PC-3 (cell line): ENCODE measurements at regions not wholly inside any gene's neighbourhood (a gene's known extent, or its start where the extent isn't known, plus 50 kb on each side); places are given as distances from the start of the nearest gene placed in this dataset.

ENCODE experiments used
- ATAC-seq: fragments of 200-7000 bp; cut with Tn5 transposase; 2 replicates; pipeline ENCODE4 v1.9.1; 2020; ENCODE audit warnings: mild to moderate bottlenecking, moderate library complexity
- BruUV-seq: library from RNA; stranded (reverse); fragments of 400-500 nt; replicated peaks from 2 replicates; lab custom pipeline; 2021; lab: Mats Ljungman, UMichigan
- CTCF ChIA-PET: fragments of 300-600 bp; sonication (Branson Sonifier 250); formaldehyde crosslinking; loops from one replicate; lab custom pipeline; 2022; ENCODE audit warnings: antibody characterized with exemption; lab: Charles Lee
- POLR2A ChIA-PET: fragments of 300-600 bp; sonication (Branson Sonifier 250); formaldehyde crosslinking; loops from one replicate; lab custom pipeline; 2022; ENCODE audit warnings: antibody characterized with exemption; ENCODE audit not compliant: unreplicated experiment; lab: Charles Lee
- DNase-seq: peaks from one replicate; pipeline ENCODE4 v3.0.0-alpha.2; 2015
- H2AFZ ChIP-seq: fragments of 300-600 bp; sonication (generic); 2 replicates; pipeline ENCODE4 v1.6.0; 2016; ENCODE audit warnings: antibody characterized with exemption, low read length
- H3F3A ChIP-seq: fragments of 300-600 bp; sonication (generic); one replicate; pipeline ENCODE4 v1.6.0; 2017; ENCODE audit warnings: antibody characterized with exemption, low read length, control low read depth, mild to moderate bottlenecking; ENCODE audit not compliant: unreplicated experiment
- H3K27ac ChIP-seq: fragments of 300-600 bp; sonication (generic); 2 replicates; pipeline ENCODE4 v1.5.1; 2016; ENCODE audit warnings: mild to moderate bottlenecking, low read length
- H3K27me3 ChIP-seq: fragments of 300-600 bp; sonication (generic); 2 replicates; pipeline ENCODE4 v1.6.1; 2016; ENCODE audit warnings: low read length, mixed read lengths
- H3K36me3 ChIP-seq: fragments of 300-600 bp; sonication (generic); 2 replicates; pipeline ENCODE4 v1.6.1; 2016; ENCODE audit warnings: low read depth, mixed run types, low read length, mixed read lengths
- H3K4me1 ChIP-seq: fragments of 300-600 bp; sonication (generic); 2 replicates; pipeline ENCODE4 v1.5.1; 2016; ENCODE audit warnings: low read length; ENCODE audit not compliant: insufficient read depth
- H3K4me2 ChIP-seq: fragments of 300-600 bp; sonication (generic); 2 replicates; pipeline ENCODE4 v1.6.0; 2016; ENCODE audit warnings: low read length
- H3K4me3 ChIP-seq: fragments of 300-600 bp; sonication (generic); 2 replicates; pipeline ENCODE4 v1.5.1; 2016; ENCODE audit warnings: mild to moderate bottlenecking, low read length, mixed read lengths
- H3K79me2 ChIP-seq: fragments of 300-600 bp; sonication (generic); 2 replicates; pipeline ENCODE4 v1.6.1; 2017; ENCODE audit warnings: low read length, mixed read lengths
- H3K9ac ChIP-seq: fragments of 300-600 bp; sonication (generic); 2 replicates; pipeline ENCODE4 v1.6.0; 2016; ENCODE audit warnings: mild to moderate bottlenecking, low read length
- H3K9me2 ChIP-seq: fragments of 300-600 bp; sonication (generic); replicated peaks from 2 replicates; pipeline ENCODE4 v1.6.1; 2016; ENCODE audit warnings: mixed run types, low read length, mixed read lengths
- H3K9me3 ChIP-seq: fragments of 300-600 bp; sonication (generic); 2 replicates; pipeline ENCODE4 v1.6.1; 2016; ENCODE audit warnings: low read length, mixed read lengths
- H4K20me1 ChIP-seq: fragments of 300-600 bp; sonication (generic); 2 replicates; pipeline ENCODE4 v1.6.1; 2016; ENCODE audit warnings: low read length, mixed read lengths
- CTCF ChIP-seq: fragments of 300-600 bp; sonication (generic); conservative IDR thresholded peaks from 2 replicates; pipeline ENCODE4 v1.5.1; 2017; ENCODE audit warnings: antibody characterized with exemption, low read depth, mild to moderate bottlenecking, low read length
- EZH2 ChIP-seq: fragments of 300-600 bp; sonication (generic); IDR thresholded peaks from one replicate; pipeline ENCODE4 v1.6.1; 2017; ENCODE audit warnings: antibody characterized with exemption, mild to moderate bottlenecking, low read length; ENCODE audit not compliant: unreplicated experiment
- EZH2phosphoT487 ChIP-seq: fragments of 300-600 bp; sonication (generic); IDR thresholded peaks from 2 replicates; pipeline ENCODE4 v1.6.1; 2018; ENCODE audit warnings: mild to moderate bottlenecking, antibody characterized with exemption, low read length, borderline replicate concordance
- intact Hi-C: fragments of 100-400 bp; cut with micrococcal nuclease; formaldehyde crosslinking; loops from 2 replicates; pipeline ENCODE4 v1.9.0; 2023

- no peak overlapping the region for H2AFZ ChIP-seq
- peaks cover 6% of the 10 kb centered on the region; the same call in 1 of the 2 replicates for H3K4me1 ChIP-seq
- H3K9me2 ChIP-seq: no peaks in the 10 kb centered on the region
- DNase-seq: no peak
- no TSS peak for BruUV-seq
- H4K20me1 ChIP-seq: no peaks in the 10 kb centered on the region
- H3K9me3 ChIP-seq: no peaks in the 10 kb centered on the region
- no peak overlapping the region for H3K9ac ChIP-seq
- ChIA-PET CTCF (no interaction called here), POLR2A (no interaction called here)
- H3K27ac ChIP-seq: no peak overlapping the region
- no peak for ATAC-seq
- H3K79me2 ChIP-seq: no peaks in the 10 kb centered on the region
- H3K27me3 ChIP-seq: no peaks in the 10 kb centered on the region
- no peaks in the 10 kb centered on the region for H3F3A ChIP-seq
- no peak overlapping the region for H3K4me2 ChIP-seq
- H3K4me3 ChIP-seq: no peak overlapping the region
- intact Hi-C loops: no loop called here
- no peak for TF ChIP-seq CTCF
- TF ChIP-seq EZH2: no peak
- H3K36me3 ChIP-seq: no peaks in the 10 kb centered on the region
These were observed 231.6 kb downstream of the SPRY2 start for GRCh38 chr13:80109303-80109702.

- TF ChIP-seq EZH2phosphoT487: no peak
- TF ChIP-seq EZH2: no peak
- no peak for TF ChIP-seq CTCF
- Histone ChIP-seq H3K9me3 (no peaks in the 10 kb centered on the region), H3F3A (no peaks in the 10 kb centered on the region), H3K4me1 (no peaks in the 10 kb centered on the region), H3K4me2 (no peak overlapping the region), H4K20me1 (no peaks in the 10 kb centered on the region), H3K27me3 (no peaks in the 10 kb centered on the region), H3K27ac (no peak overlapping the region), H2AFZ (no peak overlapping the region), H3K9ac (no peak overlapping the region), H3K9me2 (no peaks in the 10 kb centered on the region), H3K4me3 (no peak overlapping the region), H3K79me2 (no peaks in the 10 kb centered on the region), H3K36me3 (no peaks in the 10 kb centered on the region)
- no TSS peak for BruUV-seq
- POLR2A ChIA-PET: interaction anchor here (0.5 kb wide), 1 partner anchor 62 kb away, joined by 3 read pairs; no protein-coding TSS in a partner anchor
- DNase-seq (no peak), ATAC-seq (no peak)
- CTCF ChIA-PET: no interaction called here
- intact Hi-C loops: no loop called here
These were observed 235.6 kb downstream of the SPRY2 start for GRCh38 chr13:80105350-80105749.

GRCh38 chr13:80101040-80101439 is 239.9 kb downstream of the SPRY2 start:
- no peak overlapping the region for H3K9ac ChIP-seq
- CTCF ChIA-PET: no interaction called here

More at GRCh38 chr13:80101040-80101439, 239.9 kb downstream of the SPRY2 start:
- Histone ChIP-seq H3K4me2 (no peak overlapping the region), H3K27ac (no peak overlapping the region), H3K4me3 (no peak overlapping the region), H3K27me3 (no peaks in the 10 kb centered on the region), H2AFZ (no peak overlapping the region), H3K9me2 (no peaks in the 10 kb centered on the region), H3K79me2 (no peaks in the 10 kb centered on the region), H4K20me1 (no peaks in the 10 kb centered on the region), H3F3A (no peaks in the 10 kb centered on the region), H3K36me3 (no peaks in the 10 kb centered on the region), H3K4me1 (no peaks in the 10 kb centered on the region), H3K9me3 (no peaks in the 10 kb centered on the region)
- no TSS peak for BruUV-seq
- ATAC-seq (no peak), DNase-seq (no peak)
- TF ChIP-seq EZH2phosphoT487 (no peak), CTCF (no peak), EZH2 (no peak)
- POLR2A ChIA-PET: no interaction called here
- intact Hi-C loops: no loop called here
